Astrocyte of the spinal cord (primary cell): ENCODE measurements at regions not wholly inside any gene's neighbourhood (a gene's known extent, or its start where the extent isn't known, plus 50 kb on each side); places are given as distances from the start of the nearest gene placed in this dataset.

Experiments used
- DNase-seq: peaks from one replicate; pipeline ENCODE4 v3.0.0; 2011; ENCODE audit warnings: low read depth, low spot score
- H3K4me3 ChIP-seq: 2 replicates; pipeline ENCODE4 v1.5.1; 2011; ENCODE audit warnings: low read depth, mild to moderate bottlenecking, low read length, moderate library complexity
- CTCF ChIP-seq: IDR thresholded peaks from 2 replicates; pipeline ENCODE4 v1.5.1; 2012; ENCODE audit warnings: low read depth, mild to moderate bottlenecking, low read length, inconsistent platforms
- in situ Hi-C: cut with HindIII; loops from 2 replicates; pipeline ENCODE4 v1.10.0; 2017; ENCODE audit warnings: low sequenced_read_pairs

DNA sequence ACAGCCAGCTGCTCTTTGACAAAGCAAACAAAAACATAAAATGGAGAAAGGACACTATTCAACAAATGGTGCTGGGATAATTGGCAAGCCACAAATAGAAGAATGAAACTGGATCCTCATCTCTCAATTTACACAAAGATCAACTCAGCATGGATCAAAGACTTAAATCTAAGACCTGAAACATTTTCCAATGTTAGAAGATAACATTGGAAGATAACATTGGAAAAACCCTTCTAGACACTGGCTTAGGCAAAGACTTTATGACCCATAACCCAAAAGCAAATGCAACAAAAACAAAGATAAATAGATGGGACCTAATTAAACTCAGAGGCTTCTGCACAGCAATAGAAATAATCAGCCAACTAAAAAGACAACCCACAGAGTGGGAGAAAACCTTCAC, 425.7 kb upstream of the SEMA3D start:
- DNase-seq, result no peak
- TF ChIP-seq CTCF, result no peak
- in situ Hi-C loops, result no loop called here
- no peak overlapping the region for H3K4me3 ChIP-seq

- in situ Hi-C loops, result no loop called here
- no peak overlapping the region for H3K4me3 ChIP-seq
- DNase-seq, result no peak
- TF ChIP-seq CTCF, result no peak
Observed at GRCh38 chr7:85608804-85609203, 421.9 kb upstream of the SEMA3D start.

- DNase-seq, result peak; percentile 29
- in situ Hi-C loops, result no loop called here
- no peak for TF ChIP-seq CTCF
- H3K4me3 ChIP-seq, result no peak overlapping the region
Observed at GRCh38 chr7:85602196-85602595, 415.3 kb upstream of the SEMA3D start.

DNA sequence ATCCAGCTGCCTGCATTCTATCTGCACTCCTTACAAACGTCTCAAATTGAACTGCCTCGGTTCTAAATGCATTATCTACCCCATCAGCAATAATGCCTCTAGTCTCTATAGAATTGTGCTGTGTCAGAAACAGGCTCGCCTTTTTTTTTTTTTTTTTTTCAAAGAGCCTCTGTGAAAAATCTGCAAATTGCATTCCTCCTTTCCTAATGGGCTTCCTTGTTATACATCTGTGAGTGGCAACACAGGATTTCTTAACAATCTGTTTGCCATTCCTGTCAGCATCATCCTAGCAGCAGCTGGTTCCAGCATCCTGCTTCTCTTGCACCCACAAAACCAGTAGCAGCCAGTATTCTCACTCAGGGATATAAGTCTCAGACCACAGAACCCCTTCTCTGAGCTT, 413.5 kb upstream of the SEMA3D start:
- TF ChIP-seq CTCF, result no peak
- no peak for DNase-seq
- H3K4me3 ChIP-seq, result no peak overlapping the region
- in situ Hi-C loops, result no loop called here

- no peak for TF ChIP-seq CTCF
- in situ Hi-C loops, result no loop called here
- no peak for DNase-seq
- H3K4me3 ChIP-seq, result no peak overlapping the region
Observed at GRCh38 chr7:85596827-85597226, 410.0 kb upstream of the SEMA3D start.

DNA sequence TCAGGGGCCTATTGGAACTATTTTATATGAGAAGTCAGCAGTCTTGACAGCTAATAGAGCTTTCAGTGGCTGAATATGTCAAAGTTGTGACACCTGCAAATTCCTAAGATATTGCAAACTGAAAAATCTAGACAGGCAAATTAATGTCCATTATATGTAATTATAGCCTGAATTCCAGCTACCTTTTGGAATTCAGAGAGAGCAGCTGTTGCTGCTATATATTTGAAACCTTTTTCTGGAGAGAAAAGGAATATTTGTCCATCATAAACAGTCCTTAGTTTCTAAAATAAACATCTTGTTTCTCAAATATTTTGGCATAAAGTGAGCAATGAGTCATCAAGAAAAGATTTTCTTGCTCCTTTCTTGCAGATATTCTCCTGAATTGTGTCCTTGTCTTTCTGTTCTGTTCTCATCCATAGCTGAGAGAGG, 408.9 kb upstream of the SEMA3D start:
- DNase-seq, result peak; percentile 47
- no peak for TF ChIP-seq CTCF
- in situ Hi-C loops, result no loop called here
- H3K4me3 ChIP-seq, result no peak overlapping the region

GRCh38 chr7:85593355-85593754, 406.5 kb upstream of the SEMA3D start:
- DNase-seq, result no peak
- TF ChIP-seq CTCF, result no peak
- in situ Hi-C loops, result no loop called here
- H3K4me3 ChIP-seq, result no peak overlapping the region
